Stimulated activated naive CD8-positive, alpha-beta T cell treated with anti-CD3 and anti-CD28 coated beads, Interleukin-15, amount 100 ng/mL, for 72 hours (primary cell): ENCODE measurements at regions not wholly inside any gene's neighbourhood (a gene's known extent, or its start where the extent isn't known, plus 50 kb on each side); places are given as distances from the start of the nearest gene placed in this dataset.

Experiments used
- ATAC-seq: fragments of 150-1000 bp; cut with Tn5 transposase; 2 replicates; pipeline ENCODE4 v1.10.0; 2021; ENCODE audit warnings: mild to moderate bottlenecking, moderate library complexity
- DNase-seq, 2 donors: peaks; one replicate each; pipeline ENCODE4 v3.0.0; 2021 to 2022
- H3K27ac Mint-ChIP-seq, 2 donors: one replicate each; pipeline ENCODE4 v1.8.0; 2022; ENCODE audit warnings: mild to moderate bottlenecking in 2 of 2, mixed read lengths in 2 of 2, moderate library complexity in 2 of 2
- H3K27me3 Mint-ChIP-seq: one replicate; pipeline ENCODE4 v1.8.0; 2022; ENCODE audit warnings: mixed read lengths
- H3K4me1 Mint-ChIP-seq: one replicate; pipeline ENCODE4 v1.8.0; 2022; ENCODE audit warnings: mild to moderate bottlenecking, mixed read lengths
- H3K4me3 Mint-ChIP-seq, 2 donors: one replicate each; pipeline ENCODE4 v1.8.0; 2022; ENCODE audit warnings: mild to moderate bottlenecking in 2 of 2, mixed read lengths in 2 of 2, moderate library complexity in 1 of 2
- H3K9me3 Mint-ChIP-seq, 2 donors: one replicate each; pipeline ENCODE4 v1.8.0; 2022; ENCODE audit warnings: mixed read lengths in 2 of 2

- ATAC-seq (no peak), DNase-seq (no peak)
- H3K27ac Mint-ChIP-seq, result no peak overlapping the region
- no peak overlapping the region for H3K4me3 Mint-ChIP-seq
- no peaks in the 10 kb centered on the region for H3K27me3 Mint-ChIP-seq
- no peaks in the 10 kb centered on the region for H3K4me1 Mint-ChIP-seq
- H3K9me3 Mint-ChIP-seq, result no peaks in the 10 kb centered on the region
Measured at GRCh38 chr2:193333539-193333938, 1138.8 kb upstream of the TMEFF2 start.

- no peak overlapping the region for H3K27ac Mint-ChIP-seq
- H3K27me3 Mint-ChIP-seq, result no peaks in the 10 kb centered on the region
- ATAC-seq (no peak), DNase-seq (no peak)
- H3K9me3 Mint-ChIP-seq, result no peaks in the 10 kb centered on the region
- no peak overlapping the region for H3K4me3 Mint-ChIP-seq
- no peaks in the 10 kb centered on the region for H3K4me1 Mint-ChIP-seq
Measured at GRCh38 chr2:193332941-193333340, 1138.2 kb upstream of the TMEFF2 start.

- H3K4me1 Mint-ChIP-seq, result no peaks in the 10 kb centered on the region
- no peaks in the 10 kb centered on the region for H3K27me3 Mint-ChIP-seq
- no peak overlapping the region for H3K4me3 Mint-ChIP-seq
- no peak overlapping the region for H3K27ac Mint-ChIP-seq
- no peak for ATAC-seq
- no peaks in the 10 kb centered on the region for H3K9me3 Mint-ChIP-seq
- no peak for DNase-seq
Measured at GRCh38 chr2:193331676-193332075, 1136.9 kb upstream of the TMEFF2 start.

GRCh38 chr2:193326296-193326695 lies 1131.6 kb upstream of the TMEFF2 start:
- no peaks in the 10 kb centered on the region for H3K27me3 Mint-ChIP-seq
- ATAC-seq (no peak), DNase-seq (no peak)
- no peaks in the 10 kb centered on the region for H3K4me1 Mint-ChIP-seq
- H3K4me3 Mint-ChIP-seq, result no peak overlapping the region
- H3K9me3 Mint-ChIP-seq, result no peaks in the 10 kb centered on the region
- no peak overlapping the region for H3K27ac Mint-ChIP-seq

GRCh38 chr2:193315428-193316091 lies 1120.8 kb upstream of the TMEFF2 start:
- Mint-ChIP-seq H3K27me3 (no peaks in the 10 kb centered on the region), H3K27ac (no peak overlapping the region), H3K4me3 (no peak overlapping the region)

GRCh38 chr2:193303464-193303863 lies 1108.7 kb upstream of the TMEFF2 start:
- Mint-ChIP-seq H3K9me3 (no peaks in the 10 kb centered on the region), H3K27ac (no peak overlapping the region), H3K27me3 (no peaks in the 10 kb centered on the region), H3K4me3 (no peak overlapping the region), H3K4me1 (no peaks in the 10 kb centered on the region)
- no peak for DNase-seq
- ATAC-seq, result no peak

More at GRCh38 chr2:193315428-193316091, 1120.8 kb upstream of the TMEFF2 start:
- DNase-seq, result no peak
- Mint-ChIP-seq H3K9me3 (peaks cover 0 to 4% of the 10 kb centered on the region in 2 donors), H3K4me1 (no peaks in the 10 kb centered on the region)
- ATAC-seq, result peak; percentile 35

- no peak overlapping the region for H3K27ac Mint-ChIP-seq
- no peaks in the 10 kb centered on the region for H3K4me1 Mint-ChIP-seq
- no peak for ATAC-seq
- DNase-seq, result no peak
- no peaks in the 10 kb centered on the region for H3K9me3 Mint-ChIP-seq
- no peak overlapping the region for H3K4me3 Mint-ChIP-seq
- H3K27me3 Mint-ChIP-seq, result no peaks in the 10 kb centered on the region
Measured at GRCh38 chr2:193294371-193294770, 1099.6 kb upstream of the TMEFF2 start.

- H3K9me3 Mint-ChIP-seq, result no peaks in the 10 kb centered on the region
- no peak for DNase-seq
Measured at GRCh38 chr2:193279361-193279760, 1084.6 kb upstream of the TMEFF2 start.

GRCh38 chr2:193276988-193277387 lies 1082.3 kb upstream of the TMEFF2 start:
- Mint-ChIP-seq H3K27ac (no peak overlapping the region), H3K27me3 (no peaks in the 10 kb centered on the region), H3K4me3 (no peak overlapping the region), H3K4me1 (no peaks in the 10 kb centered on the region), H3K9me3 (no peaks in the 10 kb centered on the region)
- ATAC-seq, result no peak
- DNase-seq, result no peak

More at GRCh38 chr2:193279361-193279760, 1084.6 kb upstream of the TMEFF2 start:
- no peak for ATAC-seq
- Mint-ChIP-seq H3K27me3 (no peaks in the 10 kb centered on the region), H3K4me3 (no peak overlapping the region), H3K27ac (no peak overlapping the region), H3K4me1 (no peaks in the 10 kb centered on the region)

- Mint-ChIP-seq H3K4me3 (no peak overlapping the region), H3K27me3 (no peaks in the 10 kb centered on the region), H3K27ac (no peak overlapping the region), H3K9me3 (no peaks in the 10 kb centered on the region), H3K4me1 (no peaks in the 10 kb centered on the region)
- DNase-seq (no peak), ATAC-seq (no peak)
Measured at GRCh38 chr2:193276560-193276959, 1081.8 kb upstream of the TMEFF2 start.

- no peak for ATAC-seq
- no peak for DNase-seq
- H3K27me3 Mint-ChIP-seq, result no peaks in the 10 kb centered on the region
- H3K9me3 Mint-ChIP-seq, result no peaks in the 10 kb centered on the region
- H3K27ac Mint-ChIP-seq, result no peak overlapping the region
- no peaks in the 10 kb centered on the region for H3K4me1 Mint-ChIP-seq
- H3K4me3 Mint-ChIP-seq, result no peak overlapping the region
Measured at GRCh38 chr2:193276069-193276468, 1081.3 kb upstream of the TMEFF2 start.

- Mint-ChIP-seq H3K27me3 (no peaks in the 10 kb centered on the region), H3K4me1 (no peaks in the 10 kb centered on the region), H3K9me3 (no peaks in the 10 kb centered on the region), H3K4me3 (no peak overlapping the region), H3K27ac (no peak overlapping the region)
- ATAC-seq (no peak), DNase-seq (no peak)
Measured at GRCh38 chr2:193272011-193272410, 1077.3 kb upstream of the TMEFF2 start.

GRCh38 chr2:193270816-193271215 lies 1076.1 kb upstream of the TMEFF2 start:
- Mint-ChIP-seq H3K9me3 (no peaks in the 10 kb centered on the region), H3K4me1 (no peaks in the 10 kb centered on the region), H3K27me3 (no peaks in the 10 kb centered on the region), H3K27ac (no peak overlapping the region), H3K4me3 (no peak overlapping the region)
- ATAC-seq, result no peak
- no peak for DNase-seq

GRCh38 chr2:193267496-193268002 lies 1072.8 kb upstream of the TMEFF2 start:
- H3K4me1 Mint-ChIP-seq, result no peaks in the 10 kb centered on the region
- H3K27me3 Mint-ChIP-seq, result no peaks in the 10 kb centered on the region
- no peak overlapping the region for H3K4me3 Mint-ChIP-seq
- H3K9me3 Mint-ChIP-seq, result no peaks in the 10 kb centered on the region
- DNase-seq (no peak), ATAC-seq (no peak)
- H3K27ac Mint-ChIP-seq, result no peak overlapping the region

- no peak for DNase-seq
- Mint-ChIP-seq H3K4me1 (no peaks in the 10 kb centered on the region), H3K9me3 (no peaks in the 10 kb centered on the region), H3K4me3 (no peak overlapping the region), H3K27ac (no peak overlapping the region), H3K27me3 (no peaks in the 10 kb centered on the region)
- no peak for ATAC-seq
Measured at GRCh38 chr2:193253014-193253530, 1058.3 kb upstream of the TMEFF2 start.

GRCh38 chr2:193251909-193252308 lies 1057.2 kb upstream of the TMEFF2 start:
- H3K27ac Mint-ChIP-seq, result no peak overlapping the region
- H3K27me3 Mint-ChIP-seq, result no peaks in the 10 kb centered on the region
- H3K4me3 Mint-ChIP-seq, result no peak overlapping the region
- DNase-seq, result no peak
- ATAC-seq, result no peak
- no peaks in the 10 kb centered on the region for H3K9me3 Mint-ChIP-seq
- H3K4me1 Mint-ChIP-seq, result no peaks in the 10 kb centered on the region

- ATAC-seq (no peak), DNase-seq (no peak)
- H3K27ac Mint-ChIP-seq, result no peak overlapping the region
- no peaks in the 10 kb centered on the region for H3K9me3 Mint-ChIP-seq
- H3K4me3 Mint-ChIP-seq, result no peak overlapping the region
- H3K4me1 Mint-ChIP-seq, result no peaks in the 10 kb centered on the region
- H3K27me3 Mint-ChIP-seq, result no peaks in the 10 kb centered on the region
Measured at GRCh38 chr2:193250389-193250788, 1055.7 kb upstream of the TMEFF2 start.
